DND-41 (cell line): ENCODE measurements at regions not wholly inside any gene's neighbourhood (a gene's known extent, or its start where the extent isn't known, plus 50 kb on each side); places are given as distances from the start of the nearest gene placed in this dataset.

Experiments
- ATAC-seq: fragments of 200-7000 bp; cut with Tn5 transposase; 3 replicates; pipeline ENCODE4 v1.9.1; 2021; ENCODE audit warnings: low read depth; ENCODE audit not compliant: insufficient read depth
- DNase-seq: peaks from one replicate; pipeline ENCODE4 v3.0.0-alpha.2; 2020
- H2AFZ ChIP-seq: 2 replicates; pipeline ENCODE4 v1.6.0; 2012; ENCODE audit warnings: low read depth, low read length
- H3K27ac ChIP-seq: 2 replicates; pipeline ENCODE4 v1.5.1; 2012; ENCODE audit warnings: low read length, inconsistent platforms
- H3K27me3 ChIP-seq: fragments of 200-600 bp; sonication (generic); 2 replicates; pipeline ENCODE4 v1.6.0; 2012; ENCODE audit warnings: low read length, mild to moderate bottlenecking, inconsistent platforms; ENCODE audit not compliant: insufficient read depth, poor library complexity
- H3K36me3 ChIP-seq: 2 replicates; pipeline ENCODE4 v1.5.1; 2012; ENCODE audit warnings: low read length, inconsistent platforms; ENCODE audit not compliant: insufficient read depth
- H3K4me1 ChIP-seq: 2 replicates; pipeline ENCODE4 v1.5.1; 2012; ENCODE audit warnings: mild to moderate bottlenecking, low read length; ENCODE audit not compliant: insufficient read depth
- H3K4me2 ChIP-seq: 2 replicates; pipeline ENCODE4 v1.6.0; 2012; ENCODE audit warnings: mild to moderate bottlenecking, moderate library complexity, low read length, inconsistent platforms; ENCODE audit not compliant: insufficient read depth
- H3K4me3 ChIP-seq, 2 experiments: fragments of 200-600 bp in 1 of 2; shearing (Covaris generic) in 1 of 2; 2 replicates each; pipeline ENCODE4 v1.5.1; 2012 to 2016; ENCODE audit warnings: inconsistent platforms in 2 of 2, low read length in 2 of 2, mild to moderate bottlenecking in 2 of 2, low read depth in 1 of 2, moderate library complexity in 1 of 2
- H3K79me2 ChIP-seq: 2 replicates; pipeline ENCODE4 v1.6.0; 2012; ENCODE audit warnings: low read length, inconsistent platforms; ENCODE audit not compliant: insufficient read depth
- H3K9ac ChIP-seq: 2 replicates; pipeline ENCODE4 v1.6.0; 2012; ENCODE audit warnings: low read depth, mild to moderate bottlenecking, inconsistent platforms, low read length, moderate library complexity
- H3K9me3 ChIP-seq: 2 replicates; pipeline ENCODE4 v1.5.1; 2012; ENCODE audit warnings: low read length, moderate library complexity, mild to moderate bottlenecking, inconsistent platforms; ENCODE audit not compliant: insufficient read depth, severe bottlenecking
- H4K20me1 ChIP-seq: 2 replicates; pipeline ENCODE4 v1.6.0; 2012; ENCODE audit warnings: low read length; ENCODE audit not compliant: insufficient read depth
- CTCF ChIP-seq: IDR thresholded peaks from 2 replicates; pipeline ENCODE4 v1.5.1; 2012; ENCODE audit warnings: borderline replicate concordance, low read length, moderate library complexity, mild to moderate bottlenecking; ENCODE audit not compliant: poor library complexity, severe bottlenecking; ENCODE audit errors: extremely low read depth
- EZH2 ChIP-seq: IDR thresholded peaks from 3 replicates; pipeline ENCODE4 v1.6.1; 2012; ENCODE audit warnings: borderline replicate concordance, low read depth, mild to moderate bottlenecking, moderate library complexity, low read length, inconsistent platforms; ENCODE audit not compliant: severe bottlenecking

GRCh38 chr1:79079770-79080169 lies 73.2 kb upstream of the ADGRL4 start:
- Histone ChIP-seq H2AFZ (no peak overlapping the region), H3K9me3 (no peaks in the 10 kb centered on the region), H3K4me1 (no peaks in the 10 kb centered on the region), H4K20me1 (no peaks in the 10 kb centered on the region), H3K79me2 (no peaks in the 10 kb centered on the region), H3K27ac (no peak overlapping the region), H3K27me3 (no peaks in the 10 kb centered on the region), H3K9ac (no peak overlapping the region), H3K36me3 (no peaks in the 10 kb centered on the region), H3K4me3 (no peak overlapping the region), H3K4me2 (no peak overlapping the region)
- ATAC-seq: no peak
- TF ChIP-seq CTCF (no peak), EZH2 (no peak)
- DNase-seq: no peak

DNA sequence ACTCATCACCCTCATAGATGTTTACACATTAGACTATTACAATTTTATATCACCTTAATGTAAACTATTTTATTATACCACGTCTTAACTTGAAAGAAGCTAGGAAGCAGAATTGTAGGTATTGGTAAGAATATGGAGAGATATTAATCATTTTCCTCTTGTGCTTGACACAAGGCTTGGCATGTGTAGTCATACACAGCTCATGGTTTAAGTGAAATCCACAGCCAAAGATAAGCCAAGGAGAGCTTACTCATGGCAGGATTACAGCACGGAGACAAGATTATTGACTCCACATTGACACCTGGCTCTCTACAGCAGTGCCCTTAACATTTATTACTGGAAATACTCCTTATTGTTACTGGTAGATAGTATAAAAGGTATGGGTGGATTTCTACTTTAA lies 68.4 kb upstream of the ADGRL4 start:
- no peak for ATAC-seq
- Histone ChIP-seq H3K27ac (no peak overlapping the region), H3K4me2 (no peak overlapping the region), H3K27me3 (no peaks in the 10 kb centered on the region), H3K9ac (no peak overlapping the region), H2AFZ (no peak overlapping the region), H3K4me3 (no peak overlapping the region), H3K4me1 (no peaks in the 10 kb centered on the region), H3K79me2 (no peaks in the 10 kb centered on the region), H3K9me3 (no peaks in the 10 kb centered on the region), H3K36me3 (no peaks in the 10 kb centered on the region), H4K20me1 (no peaks in the 10 kb centered on the region)
- no peak for TF ChIP-seq CTCF
- no peak for TF ChIP-seq EZH2
- DNase-seq: no peak

DNA sequence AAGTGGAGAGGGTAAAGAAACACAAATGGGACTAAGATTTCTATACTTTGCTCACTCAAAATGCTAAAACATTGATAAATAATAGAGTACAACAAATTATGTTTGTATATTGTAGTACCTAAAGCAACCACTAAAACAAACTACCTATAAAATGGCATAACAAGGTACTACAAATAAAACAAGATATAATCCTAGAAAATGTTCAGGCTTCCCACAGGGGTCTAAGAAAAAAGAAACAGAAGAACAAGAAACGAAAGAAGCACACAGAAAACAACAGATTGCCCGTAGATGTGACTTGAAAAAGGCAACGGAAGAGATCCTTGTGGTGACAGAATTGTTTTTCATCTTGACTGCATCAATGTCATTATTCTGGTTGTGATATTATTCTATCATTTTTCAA lies 63.3 kb upstream of the ADGRL4 start:
- Histone ChIP-seq H3K27ac (no peak overlapping the region), H3K9me3 (no peaks in the 10 kb centered on the region), H3K36me3 (no peaks in the 10 kb centered on the region), H3K4me3 (no peak overlapping the region), H3K4me1 (no peaks in the 10 kb centered on the region), H3K9ac (no peak overlapping the region), H3K27me3 (no peaks in the 10 kb centered on the region), H2AFZ (no peak overlapping the region), H3K79me2 (no peaks in the 10 kb centered on the region), H4K20me1 (no peaks in the 10 kb centered on the region), H3K4me2 (no peak overlapping the region)
- DNase-seq (no peak), ATAC-seq (no peak)
- no peak for TF ChIP-seq EZH2
- TF ChIP-seq CTCF: no peak

- Histone ChIP-seq H3K4me1 (no peaks in the 10 kb centered on the region), H3K27ac (no peak overlapping the region), H3K36me3 (no peaks in the 10 kb centered on the region), H3K9me3 (no peaks in the 10 kb centered on the region), H2AFZ (no peak overlapping the region), H3K4me3 (no peak overlapping the region), H4K20me1 (no peaks in the 10 kb centered on the region), H3K27me3 (no peaks in the 10 kb centered on the region), H3K9ac (no peak overlapping the region), H3K4me2 (no peak overlapping the region), H3K79me2 (no peaks in the 10 kb centered on the region)
- DNase-seq (no peak), ATAC-seq (no peak)
- TF ChIP-seq CTCF (no peak), EZH2 (no peak)
Observed at GRCh38 chr1:79059341-79059740, 52.8 kb upstream of the ADGRL4 start.
